ENCODE measurements at regions not wholly inside any gene's neighbourhood (a gene's known extent, or its start where the extent isn't known, plus 50 kb on each side); places are given as distances from the start of the nearest gene placed in this dataset.

- TF ChIP-seq GATA2 (IDR thresholded peaks at IDR 0.05; ENCODE audit: insufficient read depth, insufficient read length, low read depth, low read length) (no peak), FOS (IDR thresholded peaks at IDR 0.05; ENCODE audit: borderline replicate concordance, insufficient read depth, low read length) (no peak), POLR2A (IDR thresholded peaks at IDR 0.05; ENCODE audit: low read depth, low read length) (no peak)
Observed at GRCh38 chr2:18401471-18401870, 159.0 kb downstream of the RDH14 start.

Data from endothelial cell of umbilical vein (primary cell).